Smooth muscle cell (in vitro differentiated cells): ENCODE measurements at regions not wholly inside any gene's neighbourhood (a gene's known extent, or its start where the extent isn't known, plus 50 kb on each side); places are given as distances from the start of the nearest gene placed in this dataset.

Source experiments
- DNase-seq: peaks from one replicate; lab custom pipeline; 2025; ENCODE audit not compliant: unreplicated experiment; lab: John Stamatoyannopoulos, UW
- H2AFZ ChIP-seq: fragments of 200-600 bp; sonication (generic); 2 replicates; pipeline ENCODE4 v1.6.0; 2016; ENCODE audit warnings: antibody characterized with exemption, low read depth, mild to moderate bottlenecking
- H3F3A ChIP-seq: fragments of 200-600 bp; sonication (generic); 2 replicates; pipeline ENCODE4 v1.6.0; 2017; ENCODE audit warnings: antibody characterized with exemption, low read depth
- H3K27ac ChIP-seq: fragments of 200-600 bp; sonication (generic); 2 replicates; pipeline ENCODE4 v1.5.1; 2016; ENCODE audit warnings: low read depth, mild to moderate bottlenecking
- H3K27me3 ChIP-seq: fragments of 200-600 bp; sonication (generic); 2 replicates; pipeline ENCODE4 v1.6.1; 2016; ENCODE audit warnings: low read depth, mild to moderate bottlenecking
- H3K36me3 ChIP-seq: fragments of 200-600 bp; sonication (generic); 2 replicates; pipeline ENCODE4 v1.5.1; 2016; ENCODE audit warnings: low read depth
- H3K4me1 ChIP-seq: fragments of 200-600 bp; sonication (generic); 2 replicates; pipeline ENCODE4 v1.5.1; 2016; ENCODE audit warnings: low read depth
- H3K4me2 ChIP-seq: fragments of 200-600 bp; sonication (generic); 2 replicates; pipeline ENCODE4 v1.6.0; 2016; ENCODE audit warnings: mild to moderate bottlenecking
- H3K4me3 ChIP-seq: fragments of 200-600 bp; sonication (generic); 2 replicates; pipeline ENCODE4 v1.5.1; 2016; ENCODE audit warnings: mild to moderate bottlenecking
- H3K79me2 ChIP-seq: fragments of 200-600 bp; sonication (generic); 2 replicates; pipeline ENCODE4 v1.6.0; 2016; ENCODE audit warnings: low read depth, mild to moderate bottlenecking
- H3K9ac ChIP-seq: fragments of 200-600 bp; sonication (generic); 2 replicates; pipeline ENCODE4 v1.6.0; 2016; ENCODE audit warnings: low read depth
- H3K9me3 ChIP-seq: fragments of 200-600 bp; sonication (generic); replicated peaks from 2 replicates; pipeline ENCODE4 v1.5.1; 2016; ENCODE audit warnings: low read depth
- H4K20me1 ChIP-seq: fragments of 200-600 bp; sonication (generic); 2 replicates; pipeline ENCODE4 v1.6.0; 2016; ENCODE audit warnings: low read depth
- CTCF ChIP-seq: fragments of 200-600 bp; sonication (generic); IDR thresholded peaks from 2 replicates; pipeline ENCODE4 v1.5.1; 2017; ENCODE audit warnings: borderline replicate concordance, mild to moderate bottlenecking, antibody characterized with exemption; ENCODE audit not compliant: insufficient read depth, poor library complexity, severe bottlenecking
- WGBS: methylation state at CpG from one replicate; pipeline ENCODE4 v1.1.7; 2016; ENCODE audit warnings: low lambda C conversion rate; 5-methylcytosine and 5-hydroxymethylcytosine counted together

- H3F3A ChIP-seq = no peaks in the 10 kb centered on the region
- H3K4me3 ChIP-seq = no peak overlapping the region
- H3K9ac ChIP-seq = no peak overlapping the region
- no peaks in the 10 kb centered on the region for H3K4me1 ChIP-seq
- no peak for DNase-seq
- H3K9me3 ChIP-seq = no peaks in the 10 kb centered on the region
- no peak overlapping the region for H3K4me2 ChIP-seq
- H3K79me2 ChIP-seq = no peaks in the 10 kb centered on the region
- H3K27ac ChIP-seq = no peak overlapping the region
- no peaks in the 10 kb centered on the region for H3K36me3 ChIP-seq
- no peaks in the 10 kb centered on the region for H4K20me1 ChIP-seq
- no peak overlapping the region for H2AFZ ChIP-seq
- H3K27me3 ChIP-seq = no peaks in the 10 kb centered on the region
- no peak for TF ChIP-seq CTCF
Measured at GRCh38 chr14:97788364-97788763, 991.2 kb downstream of the VRK1 start.

- no peak overlapping the region for H3K4me2 ChIP-seq
- no peaks in the 10 kb centered on the region for H4K20me1 ChIP-seq
- H3K36me3 ChIP-seq = no peaks in the 10 kb centered on the region
- no peaks in the 10 kb centered on the region for H3K79me2 ChIP-seq
- 96% methylated on average over 7 of the region's 7 CpGs for WGBS
- H3K27me3 ChIP-seq = no peaks in the 10 kb centered on the region
- no peak overlapping the region for H3K27ac ChIP-seq
- H2AFZ ChIP-seq = no peak overlapping the region
- no peak overlapping the region for H3K9ac ChIP-seq
- H3F3A ChIP-seq = no peaks in the 10 kb centered on the region
- H3K9me3 ChIP-seq = no peaks in the 10 kb centered on the region
- H3K4me1 ChIP-seq = no peaks in the 10 kb centered on the region
- DNase-seq = no peak
- no peak overlapping the region for H3K4me3 ChIP-seq
- TF ChIP-seq CTCF = no peak
Measured at GRCh38 chr14:97788846-97789526, 991.8 kb downstream of the VRK1 start.

GRCh38 chr14:97791072-97791471 lies 993.9 kb downstream of the VRK1 start:
- H3K9me3 ChIP-seq = no peaks in the 10 kb centered on the region
- peaks cover under 1% of the 10 kb centered on the region for H3K27me3 ChIP-seq
- H2AFZ ChIP-seq = no peak overlapping the region
- DNase-seq = no peak
- H3K27ac ChIP-seq = no peak overlapping the region
- no peak overlapping the region for H3K4me3 ChIP-seq
- whole genome bisulfite sequencing = 93% methylated on average over 6 of the region's 6 CpGs
- H3K4me2 ChIP-seq = no peak overlapping the region
- H3K36me3 ChIP-seq = no peaks in the 10 kb centered on the region
- H3K79me2 ChIP-seq = no peaks in the 10 kb centered on the region
- H4K20me1 ChIP-seq = no peaks in the 10 kb centered on the region
- no peaks in the 10 kb centered on the region for H3K4me1 ChIP-seq
- no peak for TF ChIP-seq CTCF
- H3F3A ChIP-seq = no peaks in the 10 kb centered on the region
- H3K9ac ChIP-seq = no peak overlapping the region

- Histone ChIP-seq H3K27ac (no peak overlapping the region), H3K4me3 (no peak overlapping the region), H3K9me3 (no peaks in the 10 kb centered on the region), H4K20me1 (no peaks in the 10 kb centered on the region), H3K4me2 (no peak overlapping the region), H3K27me3 (peaks cover 4% of the 10 kb centered on the region), H3K79me2 (no peaks in the 10 kb centered on the region), H3K9ac (no peak overlapping the region), H3K4me1 (no peaks in the 10 kb centered on the region), H2AFZ (no peak overlapping the region), H3F3A (no peaks in the 10 kb centered on the region), H3K36me3 (no peaks in the 10 kb centered on the region)
- WGBS = 82% methylated on average over 8 of the region's 8 CpGs
- TF ChIP-seq CTCF = no peak
- DNase-seq = no peak
Measured at GRCh38 chr14:97791906-97792305, 994.7 kb downstream of the VRK1 start.
